Chondrocyte (in vitro differentiated cells): ENCODE measurements at regions not wholly inside any gene's neighbourhood (a gene's known extent, or its start where the extent isn't known, plus 50 kb on each side); places are given as distances from the start of the nearest gene placed in this dataset.

ENCODE experiments used
- DNase-seq: peaks from one replicate; pipeline ENCODE4 v3.0.0; 2021; ENCODE audit warnings: mixed read lengths, low spot score
- H3K27ac Mint-ChIP-seq: one replicate; pipeline ENCODE4 v1.8.0; 2021; ENCODE audit warnings: mild to moderate bottlenecking, moderate library complexity, mixed read lengths; ENCODE audit not compliant: unreplicated experiment
- H3K27me3 Mint-ChIP-seq: 2 replicates; pipeline ENCODE4 v1.8.0; 2021; ENCODE audit warnings: low read depth, mixed read lengths
- H3K36me3 Mint-ChIP-seq: 2 replicates; pipeline ENCODE4 v1.8.0; 2021; ENCODE audit warnings: low read depth, mixed read lengths
- H3K4me1 Mint-ChIP-seq: 2 replicates; pipeline ENCODE4 v1.8.0; 2021; ENCODE audit warnings: low read depth, mild to moderate bottlenecking, mixed read lengths
- H3K4me3 Mint-ChIP-seq: one replicate; pipeline ENCODE4 v1.8.0; 2021; ENCODE audit warnings: mild to moderate bottlenecking, moderate library complexity, mixed read lengths; ENCODE audit not compliant: unreplicated experiment
- H3K9me3 Mint-ChIP-seq: 2 replicates; pipeline ENCODE4 v1.8.0; 2021; ENCODE audit warnings: low read depth, mixed read lengths
- TF ChIP-seq, protein P1 (sequence below): fragments of 200-600 bp; sonication (generic); IDR thresholded peaks from 2 replicates; pipeline ENCODE4 v1.5.0; 2021; ENCODE audit warnings: antibody characterized with exemption, mild to moderate bottlenecking, moderate library complexity

DNA sequence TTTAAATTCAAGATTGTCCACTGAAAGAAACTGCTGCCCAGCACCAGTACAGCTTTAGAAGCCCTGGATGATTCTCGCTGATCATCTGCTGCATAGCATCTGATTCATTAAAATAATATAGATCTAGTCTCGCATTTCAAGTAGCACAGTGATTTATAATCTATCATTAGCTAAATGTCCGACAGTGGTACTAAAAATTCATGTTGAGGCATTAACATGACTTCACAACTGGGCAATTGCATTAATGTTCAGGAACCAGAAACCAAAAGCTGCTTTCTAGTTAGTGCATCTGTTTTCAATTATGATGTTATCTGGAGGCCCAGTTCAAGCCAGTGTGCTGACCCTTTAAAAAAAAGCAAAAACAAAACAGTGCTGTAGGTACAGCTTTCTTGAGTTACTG lies 1987.2 kb upstream of the SEL1L start:
- Mint-ChIP-seq H3K4me1 (peaks cover 6% of the 10 kb centered on the region), H3K27me3 (no peaks in the 10 kb centered on the region), H3K4me3 (no peak overlapping the region), H3K9me3 (no peaks in the 10 kb centered on the region), H3K36me3 (no peaks in the 10 kb centered on the region), H3K27ac (no peak overlapping the region)
- TF ChIP-seq, protein P1, sequence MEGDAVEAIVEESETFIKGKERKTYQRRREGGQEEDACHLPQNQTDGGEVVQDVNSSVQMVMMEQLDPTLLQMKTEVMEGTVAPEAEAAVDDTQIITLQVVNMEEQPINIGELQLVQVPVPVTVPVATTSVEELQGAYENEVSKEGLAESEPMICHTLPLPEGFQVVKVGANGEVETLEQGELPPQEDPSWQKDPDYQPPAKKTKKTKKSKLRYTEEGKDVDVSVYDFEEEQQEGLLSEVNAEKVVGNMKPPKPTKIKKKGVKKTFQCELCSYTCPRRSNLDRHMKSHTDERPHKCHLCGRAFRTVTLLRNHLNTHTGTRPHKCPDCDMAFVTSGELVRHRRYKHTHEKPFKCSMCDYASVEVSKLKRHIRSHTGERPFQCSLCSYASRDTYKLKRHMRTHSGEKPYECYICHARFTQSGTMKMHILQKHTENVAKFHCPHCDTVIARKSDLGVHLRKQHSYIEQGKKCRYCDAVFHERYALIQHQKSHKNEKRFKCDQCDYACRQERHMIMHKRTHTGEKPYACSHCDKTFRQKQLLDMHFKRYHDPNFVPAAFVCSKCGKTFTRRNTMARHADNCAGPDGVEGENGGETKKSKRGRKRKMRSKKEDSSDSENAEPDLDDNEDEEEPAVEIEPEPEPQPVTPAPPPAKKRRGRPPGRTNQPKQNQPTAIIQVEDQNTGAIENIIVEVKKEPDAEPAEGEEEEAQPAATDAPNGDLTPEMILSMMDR = no peak
- no peak for DNase-seq

DNA sequence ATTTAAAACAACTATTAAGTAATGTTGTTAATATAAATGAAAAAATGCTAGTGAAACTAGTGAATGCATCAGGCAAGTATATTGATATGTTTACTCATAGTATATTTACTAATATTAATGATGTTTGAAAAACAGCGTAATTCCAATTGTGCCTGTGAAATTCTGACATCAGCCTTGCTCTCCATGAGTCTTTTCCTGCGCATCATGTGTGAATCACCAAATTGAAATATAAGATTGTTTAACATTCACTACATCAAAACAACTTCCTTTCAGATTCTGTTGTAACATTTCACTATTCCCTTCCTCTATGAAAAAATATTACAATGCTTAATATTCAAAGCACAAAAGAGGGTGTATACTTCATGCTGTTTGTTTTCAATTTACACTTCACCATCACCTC lies 1995.9 kb upstream of the SEL1L start:
- no peaks in the 10 kb centered on the region for H3K4me1 Mint-ChIP-seq
- no peak overlapping the region for H3K4me3 Mint-ChIP-seq
- no peaks in the 10 kb centered on the region for H3K36me3 Mint-ChIP-seq
- no peak overlapping the region for H3K27ac Mint-ChIP-seq
- no peaks in the 10 kb centered on the region for H3K27me3 Mint-ChIP-seq
- TF ChIP-seq, protein P1 = no peak
- no peak for DNase-seq
- H3K9me3 Mint-ChIP-seq = no peaks in the 10 kb centered on the region

DNA sequence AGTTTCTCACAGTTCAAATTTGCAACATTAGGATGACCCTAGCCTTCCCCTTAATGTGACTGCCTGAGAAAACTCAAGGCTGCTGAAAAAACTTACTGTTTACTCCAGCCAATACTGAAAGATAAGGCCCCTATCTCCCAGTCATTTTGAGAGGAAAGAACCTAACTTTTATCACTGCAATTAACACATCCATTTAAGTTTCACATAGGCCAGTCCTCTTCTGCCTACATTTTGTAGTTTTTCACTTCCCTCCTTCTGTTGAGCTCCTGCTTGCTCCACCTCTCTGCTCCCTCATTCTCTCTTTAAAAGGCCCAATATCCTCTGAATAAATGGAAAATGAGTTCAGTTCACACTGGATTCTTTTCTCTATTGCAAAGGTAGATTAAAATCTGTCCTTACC lies 1996.2 kb upstream of the FLRT2 start:
- no peak for DNase-seq
- Mint-ChIP-seq H3K36me3 (no peaks in the 10 kb centered on the region), H3K27me3 (no peaks in the 10 kb centered on the region), H3K27ac (no peak overlapping the region), H3K4me3 (no peak overlapping the region), H3K4me1 (no peaks in the 10 kb centered on the region), H3K9me3 (no peaks in the 10 kb centered on the region)
- TF ChIP-seq, protein P1 = no peak

DNA sequence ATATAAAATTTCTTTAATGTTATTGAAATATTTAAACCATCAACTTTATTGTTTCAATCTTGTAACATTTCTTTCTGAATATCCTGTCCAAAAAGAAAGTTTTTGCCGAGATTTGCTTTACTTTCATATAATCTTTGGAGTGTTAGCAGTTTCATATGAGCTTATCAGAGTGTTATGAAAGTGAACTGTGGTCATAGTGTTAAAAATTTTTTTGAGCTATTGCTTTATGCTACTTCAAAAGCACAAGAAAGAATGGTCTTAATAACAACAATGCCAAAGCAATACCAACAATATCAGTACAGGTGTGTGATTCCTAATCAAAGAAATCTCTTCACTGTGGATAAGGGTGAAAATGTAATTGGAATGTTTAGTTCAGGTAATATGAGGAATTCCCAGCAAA lies 1994.9 kb upstream of the FLRT2 start:
- no peaks in the 10 kb centered on the region for H3K4me1 Mint-ChIP-seq
- no peak for DNase-seq

DNA sequence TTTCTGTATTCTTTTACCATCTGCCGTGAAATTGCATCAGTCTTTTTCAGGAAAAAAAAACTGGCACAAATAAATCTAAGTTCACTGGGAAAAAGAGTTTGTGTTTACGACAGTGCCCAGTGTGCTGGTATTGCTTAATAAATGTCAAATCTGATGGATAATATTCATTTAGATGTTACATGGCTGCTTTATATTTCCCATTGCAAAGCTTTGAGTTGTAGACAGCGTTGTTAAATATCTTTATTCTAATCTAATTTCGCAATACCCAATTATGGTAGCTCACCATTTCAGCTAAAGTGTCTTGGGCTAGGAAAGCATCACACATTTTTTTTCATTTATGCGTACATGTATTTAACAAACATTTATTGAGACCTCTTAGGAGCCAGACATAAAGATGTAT lies 1994.5 kb upstream of the FLRT2 start:
- H3K27ac Mint-ChIP-seq = no peak overlapping the region
- no peaks in the 10 kb centered on the region for H3K27me3 Mint-ChIP-seq
- DNase-seq = no peak
- H3K4me3 Mint-ChIP-seq = no peak overlapping the region
- H3K9me3 Mint-ChIP-seq = no peaks in the 10 kb centered on the region
- no peaks in the 10 kb centered on the region for H3K4me1 Mint-ChIP-seq
- TF ChIP-seq, protein P1 = no peak
- H3K36me3 Mint-ChIP-seq = no peaks in the 10 kb centered on the region

More for the DNA sequence above, 1994.9 kb upstream of the FLRT2 start:
- no peak overlapping the region for H3K27ac Mint-ChIP-seq
- H3K4me3 Mint-ChIP-seq = no peak overlapping the region
- no peaks in the 10 kb centered on the region for H3K36me3 Mint-ChIP-seq
- TF ChIP-seq, protein P1 = no peak
- no peaks in the 10 kb centered on the region for H3K9me3 Mint-ChIP-seq
- H3K27me3 Mint-ChIP-seq = no peaks in the 10 kb centered on the region
